ENCODE measurements at regions not wholly inside any gene's neighbourhood (a gene's known extent, or its start where the extent isn't known, plus 50 kb on each side); places are given as distances from the start of the nearest gene placed in this dataset.

DNA sequence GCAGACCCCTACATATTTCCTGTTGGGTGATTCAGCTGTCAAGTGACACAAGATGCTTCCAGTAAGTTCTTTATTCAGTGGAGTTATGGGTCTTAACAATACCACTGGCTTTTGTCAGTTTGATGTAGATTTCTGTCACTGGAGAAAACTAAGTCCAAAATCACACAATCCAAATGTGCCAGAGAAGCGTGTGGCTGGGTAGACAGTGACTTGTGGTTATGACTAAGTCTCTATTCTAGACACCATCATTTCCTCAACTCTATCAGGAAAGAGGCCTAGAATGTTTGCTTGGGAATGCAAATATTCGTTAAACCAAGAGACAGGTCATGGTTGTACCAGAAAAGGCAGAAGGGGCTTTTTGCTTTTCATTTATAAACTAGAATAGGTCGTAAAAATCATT, 54.4 kb upstream of the HS3ST1 start:
- Histone ChIP-seq H3K36me3 (ENCODE audit: control insufficient read depth in 2 of 2, extremely low read depth in 1 of 2, insufficient read depth in 2 of 2, low read length in 2 of 2) (no peaks in the 10 kb centered on the region), H3K9me3 (ENCODE audit: control insufficient read depth, low read depth, low read length) (no peaks in the 10 kb centered on the region), H3K4me2 (ENCODE audit: control insufficient read depth, extremely low read depth, insufficient read depth, low read depth, low read length) (no peak overlapping the region), H3K27me3 (ENCODE audit: control insufficient read depth, extremely low read depth, insufficient read depth, low read length) (no peaks in the 10 kb centered on the region), H3K27ac (ENCODE audit: control insufficient read depth, insufficient read depth, low read length) (no peak overlapping the region), H4K20me1 (ENCODE audit: control insufficient read depth, extremely low read depth, insufficient read depth, low read length) (no peaks in the 10 kb centered on the region), H2AFZ (ENCODE audit: control insufficient read depth, low read length) (no peak overlapping the region), H3K4me1 (ENCODE audit: control insufficient read depth, extremely low read depth, insufficient read depth, low read length) (peaks cover 16% of the 10 kb centered on the region), H3K4me3 (ENCODE audit: control insufficient read depth in 2 of 3, extremely low read depth in 1 of 3, insufficient read depth in 2 of 3, low read depth in 1 of 3, low read length in 3 of 3) (no peak overlapping the region), H3K9ac (ENCODE audit: control insufficient read depth, extremely low read depth, insufficient read depth, low read length) (no peak overlapping the region), H3K79me2 (ENCODE audit: control insufficient read depth, insufficient read depth, low read length) (no peaks in the 10 kb centered on the region), H3K9me1 (ENCODE audit: control insufficient read depth, extremely low read depth, insufficient read depth, low read length) (no peaks in the 10 kb centered on the region)
- DNase-seq (ENCODE audit: low read depth, low spot score) (no peak), FAIRE-seq (peak; percentile 77)
- dilution Hi-C loops (cut with MboI; ENCODE audit: extremely low pct_ligation_motif_present, low sequenced_read_pairs), result no loop called here
- TF ChIP-seq, protein P1, sequence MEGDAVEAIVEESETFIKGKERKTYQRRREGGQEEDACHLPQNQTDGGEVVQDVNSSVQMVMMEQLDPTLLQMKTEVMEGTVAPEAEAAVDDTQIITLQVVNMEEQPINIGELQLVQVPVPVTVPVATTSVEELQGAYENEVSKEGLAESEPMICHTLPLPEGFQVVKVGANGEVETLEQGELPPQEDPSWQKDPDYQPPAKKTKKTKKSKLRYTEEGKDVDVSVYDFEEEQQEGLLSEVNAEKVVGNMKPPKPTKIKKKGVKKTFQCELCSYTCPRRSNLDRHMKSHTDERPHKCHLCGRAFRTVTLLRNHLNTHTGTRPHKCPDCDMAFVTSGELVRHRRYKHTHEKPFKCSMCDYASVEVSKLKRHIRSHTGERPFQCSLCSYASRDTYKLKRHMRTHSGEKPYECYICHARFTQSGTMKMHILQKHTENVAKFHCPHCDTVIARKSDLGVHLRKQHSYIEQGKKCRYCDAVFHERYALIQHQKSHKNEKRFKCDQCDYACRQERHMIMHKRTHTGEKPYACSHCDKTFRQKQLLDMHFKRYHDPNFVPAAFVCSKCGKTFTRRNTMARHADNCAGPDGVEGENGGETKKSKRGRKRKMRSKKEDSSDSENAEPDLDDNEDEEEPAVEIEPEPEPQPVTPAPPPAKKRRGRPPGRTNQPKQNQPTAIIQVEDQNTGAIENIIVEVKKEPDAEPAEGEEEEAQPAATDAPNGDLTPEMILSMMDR (optimal IDR thresholded peaks at IDR 0.05 in 1 of 3, IDR thresholded peaks at IDR 0.05 in 1 of 3, conservative IDR thresholded peaks at IDR 0.05 in 1 of 3; ENCODE audit: extremely low read depth in 1 of 3, insufficient read depth in 2 of 3, low read length in 3 of 3), result no peak
- TF ChIP-seq EZH2 (IDR thresholded peaks at IDR 0.05; ENCODE audit: low read length), result no peak

DNA sequence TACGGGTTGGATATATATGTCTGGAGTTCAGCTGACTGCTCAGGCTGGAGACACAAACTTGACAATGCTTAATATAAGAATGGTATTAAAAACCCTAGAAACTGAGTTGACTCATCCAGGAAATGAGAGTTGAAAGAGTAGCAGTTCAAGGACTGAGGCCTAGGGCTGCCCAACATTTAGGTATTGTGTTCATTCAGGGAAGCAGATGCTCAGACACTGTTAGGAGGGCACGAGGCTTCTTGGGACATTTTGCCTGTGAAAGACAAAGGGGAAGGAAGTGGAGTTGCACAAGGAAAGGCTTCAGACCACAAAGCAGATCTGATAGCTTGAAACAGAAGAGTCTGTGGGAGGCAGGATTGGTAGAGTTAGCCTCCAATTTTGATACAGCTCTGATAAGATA, 52.0 kb upstream of the HS3ST1 start:
- dilution Hi-C loops (cut with MboI; ENCODE audit: extremely low pct_ligation_motif_present, low sequenced_read_pairs), result no loop called here
- Histone ChIP-seq H3K4me3 (ENCODE audit: control insufficient read depth in 2 of 3, extremely low read depth in 1 of 3, insufficient read depth in 2 of 3, low read depth in 1 of 3, low read length in 3 of 3) (no peak overlapping the region), H3K27me3 (ENCODE audit: control insufficient read depth, extremely low read depth, insufficient read depth, low read length) (no peaks in the 10 kb centered on the region), H3K4me2 (ENCODE audit: control insufficient read depth, extremely low read depth, insufficient read depth, low read depth, low read length) (no peak overlapping the region), H2AFZ (ENCODE audit: control insufficient read depth, low read length) (peak overlapping the region; percentile 73), H3K9me1 (ENCODE audit: control insufficient read depth, extremely low read depth, insufficient read depth, low read length) (no peaks in the 10 kb centered on the region), H3K36me3 (ENCODE audit: control insufficient read depth in 2 of 2, extremely low read depth in 1 of 2, insufficient read depth in 2 of 2, low read length in 2 of 2) (no peaks in the 10 kb centered on the region), H4K20me1 (ENCODE audit: control insufficient read depth, extremely low read depth, insufficient read depth, low read length) (no peaks in the 10 kb centered on the region), H3K79me2 (ENCODE audit: control insufficient read depth, insufficient read depth, low read length) (no peaks in the 10 kb centered on the region), H3K4me1 (ENCODE audit: control insufficient read depth, extremely low read depth, insufficient read depth, low read length) (peaks cover 11% of the 10 kb centered on the region), H3K9me3 (ENCODE audit: control insufficient read depth, low read depth, low read length) (no peaks in the 10 kb centered on the region), H3K9ac (ENCODE audit: control insufficient read depth, extremely low read depth, insufficient read depth, low read length) (no peak overlapping the region), H3K27ac (ENCODE audit: control insufficient read depth, insufficient read depth, low read length) (no peak overlapping the region)
- FAIRE-seq (peak; percentile 82), DNase-seq (ENCODE audit: low read depth, low spot score) (no peak)
- TF ChIP-seq, protein P1 (optimal IDR thresholded peaks at IDR 0.05 in 1 of 3, IDR thresholded peaks at IDR 0.05 in 1 of 3, conservative IDR thresholded peaks at IDR 0.05 in 1 of 3; ENCODE audit: extremely low read depth in 1 of 3, insufficient read depth in 2 of 3, low read length in 3 of 3), result no peak
- TF ChIP-seq EZH2 (IDR thresholded peaks at IDR 0.05; ENCODE audit: low read length), result no peak

Small RNA genes in the stretch of these regions (small RNA-seq; reads per million reads assigned to genes)
- gene RF00026 (ENCODE audit: insufficient read length in 3 of 3, low read depth in 3 of 3, low replicate concordance in 1 of 3), result 0 reads per million in 3 experiments
- 0 reads per million in 3 experiments for gene RNU6-578P (ENCODE audit: insufficient read length in 3 of 3, low read depth in 3 of 3, low replicate concordance in 1 of 3)

Measured in keratinocyte (primary cell).